ENCODE measurements at regions not wholly inside any gene's neighbourhood (a gene's known extent, or its start where the extent isn't known, plus 50 kb on each side); places are given as distances from the start of the nearest gene placed in this dataset.
A peak's percentile ranks its signal among the peaks of the same experiment; 100 is the strongest.
"Not testable (repeated sequence)": the region's sequence is repeated elsewhere in the genome, so short reads cannot be mapped to it uniquely, and the experiment has no call there.

GRCh38 chr13:63840551-63841421, 2425.1 kb upstream of the PCDH20 start:
- no peak for DNase-seq (ENCODE audit: low spot score)

GRCh38 chr13:63838366-63839110, 2422.9 kb upstream of the PCDH20 start:
- DNase-seq (ENCODE audit: low spot score) = no peak

- DNase-seq (ENCODE audit: low spot score) = not testable (repeated sequence)
Measured at GRCh38 chr13:63837701-63838100, 2422.1 kb upstream of the PCDH20 start.

- DNase-seq (ENCODE audit: low spot score) = not testable (repeated sequence)
Measured at GRCh38 chr13:63829609-63830008, 2414.0 kb upstream of the PCDH20 start.

GRCh38 chr13:63821785-63822184, 2406.1 kb upstream of the PCDH20 start:
- DNase-seq (ENCODE audit: low spot score) = not testable (repeated sequence)

GRCh38 chr13:63811428-63812004, 2395.9 kb upstream of the PCDH20 start:
- not testable (repeated sequence) for DNase-seq (ENCODE audit: low spot score)

GRCh38 chr13:63791134-63791533, 2375.5 kb upstream of the PCDH20 start:
- not testable (repeated sequence) for DNase-seq (ENCODE audit: low spot score)

GRCh38 chr13:63774133-63774532, 2358.5 kb upstream of the PCDH20 start:
- DNase-seq (ENCODE audit: low spot score) = no peak

GRCh38 chr13:63773476-63773875, 2357.8 kb upstream of the PCDH20 start:
- DNase-seq (ENCODE audit: low spot score) = no peak

GRCh38 chr13:63757683-63758082, 2342.0 kb upstream of the PCDH20 start:
- DNase-seq (ENCODE audit: low spot score) = not testable (repeated sequence)

- DNase-seq (ENCODE audit: low spot score) = not testable (repeated sequence)
Measured at GRCh38 chr13:63749857-63750256, 2334.2 kb upstream of the PCDH20 start.

GRCh38 chr13:63741814-63742101, 2326.1 kb upstream of the PCDH20 start:
- not testable (repeated sequence) for DNase-seq (ENCODE audit: low spot score)

- no peak for DNase-seq (ENCODE audit: low spot score)
Measured at GRCh38 chr13:63741029-63741813, 2325.6 kb upstream of the PCDH20 start.

GRCh38 chr13:63739112-63739735, 2323.6 kb upstream of the PCDH20 start:
- DNase-seq (ENCODE audit: low spot score) = not testable (repeated sequence)

- DNase-seq (ENCODE audit: low spot score) = no peak
Measured at GRCh38 chr13:63737418-63737817, 2321.8 kb upstream of the PCDH20 start.

- DNase-seq (ENCODE audit: low spot score) = no peak
Measured at GRCh38 chr13:63731896-63732295, 2316.2 kb upstream of the PCDH20 start.

- DNase-seq (ENCODE audit: low spot score) = not testable (repeated sequence)
Measured at GRCh38 chr13:63712159-63712558, 2296.5 kb upstream of the PCDH20 start.

- DNase-seq (ENCODE audit: low spot score) = no peak
Measured at GRCh38 chr13:63706751-63707150, 2291.1 kb upstream of the PCDH20 start.

- no peak for DNase-seq (ENCODE audit: low spot score)
Measured at GRCh38 chr13:63704521-63704920, 2288.9 kb upstream of the PCDH20 start.

- no peak for DNase-seq (ENCODE audit: low spot score)
Measured at GRCh38 chr13:63700350-63700749, 2284.7 kb upstream of the PCDH20 start.

GRCh38 chr13:63699948-63700347, 2284.3 kb upstream of the PCDH20 start:
- DNase-seq (ENCODE audit: low spot score) = no peak

- peak; percentile 1 for DNase-seq (ENCODE audit: low spot score)
Measured at GRCh38 chr13:63696055-63696454, 2280.4 kb upstream of the PCDH20 start.

Data from AG08395 (cell line).